ENCODE measurements at regions not wholly inside any gene's neighbourhood (a gene's known extent, or its start where the extent isn't known, plus 50 kb on each side); places are given as distances from the start of the nearest gene placed in this dataset.

- Histone ChIP-seq H3K9me3 (no peaks in the 10 kb centered on the region), H3K36me3 (replicated peaks in 1 of 2; ENCODE audit: insufficient read depth in 1 of 2, low read depth in 2 of 2) (no peaks in the 10 kb centered on the region), H3K4me1 (peaks cover 9% of the 10 kb centered on the region), H3K4me3 (no peak overlapping the region), H3K27ac (peak overlapping the region in 2 of 4 donors; percentile 39 to 44), H3K27me3 (no peaks in the 10 kb centered on the region)
- TF ChIP-seq, protein P1, sequence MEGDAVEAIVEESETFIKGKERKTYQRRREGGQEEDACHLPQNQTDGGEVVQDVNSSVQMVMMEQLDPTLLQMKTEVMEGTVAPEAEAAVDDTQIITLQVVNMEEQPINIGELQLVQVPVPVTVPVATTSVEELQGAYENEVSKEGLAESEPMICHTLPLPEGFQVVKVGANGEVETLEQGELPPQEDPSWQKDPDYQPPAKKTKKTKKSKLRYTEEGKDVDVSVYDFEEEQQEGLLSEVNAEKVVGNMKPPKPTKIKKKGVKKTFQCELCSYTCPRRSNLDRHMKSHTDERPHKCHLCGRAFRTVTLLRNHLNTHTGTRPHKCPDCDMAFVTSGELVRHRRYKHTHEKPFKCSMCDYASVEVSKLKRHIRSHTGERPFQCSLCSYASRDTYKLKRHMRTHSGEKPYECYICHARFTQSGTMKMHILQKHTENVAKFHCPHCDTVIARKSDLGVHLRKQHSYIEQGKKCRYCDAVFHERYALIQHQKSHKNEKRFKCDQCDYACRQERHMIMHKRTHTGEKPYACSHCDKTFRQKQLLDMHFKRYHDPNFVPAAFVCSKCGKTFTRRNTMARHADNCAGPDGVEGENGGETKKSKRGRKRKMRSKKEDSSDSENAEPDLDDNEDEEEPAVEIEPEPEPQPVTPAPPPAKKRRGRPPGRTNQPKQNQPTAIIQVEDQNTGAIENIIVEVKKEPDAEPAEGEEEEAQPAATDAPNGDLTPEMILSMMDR (IDR thresholded peaks at IDR 0.05): no peak
- no peak for TF ChIP-seq POLR2A (IDR thresholded peaks at IDR 0.05)
- intact Hi-C loops (cut with DNase I): no loop called here
- WGBS, 2 donors: 47 to 58% methylated on average over 5 of the region's 5 CpGs
- ATAC-seq: no peak
- no peak for DNase-seq
These were observed 349.5 kb upstream of the HAND2 start for GRCh38 chr4:173879509-173879908.

- peak overlapping the region in 1 of 4 donors; percentile 37 for H3K27ac ChIP-seq
- DNase-seq (peak in 2 of 4 donors; percentile 8 to 19), ATAC-seq (peak; percentile 67)
- intact Hi-C loops (cut with DNase I): no loop called here
- H3K36me3 ChIP-seq (replicated peaks in 1 of 2; ENCODE audit: insufficient read depth in 1 of 2, low read depth in 2 of 2): no peaks in the 10 kb centered on the region
- no peaks in the 10 kb centered on the region for H3K27me3 ChIP-seq
- peaks cover 9% of the 10 kb centered on the region for H3K4me1 ChIP-seq
- no peak overlapping the region for H3K4me3 ChIP-seq
- H3K9me3 ChIP-seq: no peaks in the 10 kb centered on the region
- TF ChIP-seq POLR2A (IDR thresholded peaks at IDR 0.05): no peak
- TF ChIP-seq, protein P1 (IDR thresholded peaks at IDR 0.05): no peak
- 14 to 28% methylated on average over 5 of the region's 5 CpGs for WGBS, 2 donors
These were observed 348.7 kb upstream of the HAND2 start for GRCh38 chr4:173878701-173879100.

GRCh38 chr4:173871643-173872042 lies 341.6 kb upstream of the HAND2 start:
- ATAC-seq (no peak), DNase-seq (no peak)
- H3K9me3 ChIP-seq: no peaks in the 10 kb centered on the region
- intact Hi-C loops (cut with DNase I): no loop called here
- no peaks in the 10 kb centered on the region for H3K4me1 ChIP-seq
- no peak overlapping the region for H3K4me3 ChIP-seq
- no peak for TF ChIP-seq POLR2A (IDR thresholded peaks at IDR 0.05)
- TF ChIP-seq, protein P1 (IDR thresholded peaks at IDR 0.05): no peak
- no peak overlapping the region for H3K27ac ChIP-seq
- H3K36me3 ChIP-seq (replicated peaks in 1 of 2; ENCODE audit: insufficient read depth in 1 of 2, low read depth in 2 of 2): no peaks in the 10 kb centered on the region
- no peaks in the 10 kb centered on the region for H3K27me3 ChIP-seq

DNA sequence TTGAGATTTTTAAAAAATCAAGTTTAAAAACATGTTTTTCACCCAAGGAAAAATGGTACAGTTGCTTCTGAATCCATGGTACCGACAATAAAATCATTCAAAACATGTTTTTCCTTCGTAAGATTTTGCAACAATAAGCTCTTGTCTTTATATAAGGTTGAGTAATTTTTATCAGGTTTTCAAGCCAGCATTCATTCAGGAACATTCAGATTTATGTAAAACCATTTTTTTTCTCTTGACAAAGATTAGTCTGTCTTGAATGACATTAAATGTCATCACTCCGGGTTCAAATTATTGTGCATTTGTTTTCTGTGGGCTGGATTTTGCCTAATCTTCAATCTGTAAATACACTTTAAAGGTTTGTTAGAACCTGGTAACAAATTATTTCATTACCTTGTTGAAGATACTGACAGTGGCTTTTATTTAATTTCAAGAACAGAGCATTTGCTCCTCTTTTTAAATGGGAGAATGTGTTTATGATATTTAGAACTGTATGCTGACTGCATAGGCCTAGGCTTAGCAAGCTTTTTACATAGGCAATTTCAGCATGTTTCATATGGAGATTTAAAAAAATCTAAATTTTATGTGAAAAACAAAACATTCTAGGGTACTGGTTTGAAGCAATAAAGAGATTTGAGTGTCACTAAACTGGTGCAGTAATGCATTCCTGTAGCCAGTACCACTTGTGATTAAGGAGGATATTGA lies 336.4 kb upstream of the HAND2 start:
- no peak for ATAC-seq
- DNase-seq: no peak
- no peaks in the 10 kb centered on the region for H3K27me3 ChIP-seq
- TF ChIP-seq, protein P1 (IDR thresholded peaks at IDR 0.05): no peak
- WGBS, 2 donors: 58 to 70% methylated on average over 3 of the region's 3 CpGs
- intact Hi-C loops (cut with DNase I): no loop called here
- no peak overlapping the region for H3K27ac ChIP-seq
- H3K4me1 ChIP-seq: no peaks in the 10 kb centered on the region
- H3K9me3 ChIP-seq: peaks cover 0 to 5% (median 0%) of the 10 kb centered on the region in 3 donors
- H3K36me3 ChIP-seq (replicated peaks in 1 of 2; ENCODE audit: insufficient read depth in 1 of 2, low read depth in 2 of 2): no peaks in the 10 kb centered on the region
- no peak overlapping the region for H3K4me3 ChIP-seq

DNA sequence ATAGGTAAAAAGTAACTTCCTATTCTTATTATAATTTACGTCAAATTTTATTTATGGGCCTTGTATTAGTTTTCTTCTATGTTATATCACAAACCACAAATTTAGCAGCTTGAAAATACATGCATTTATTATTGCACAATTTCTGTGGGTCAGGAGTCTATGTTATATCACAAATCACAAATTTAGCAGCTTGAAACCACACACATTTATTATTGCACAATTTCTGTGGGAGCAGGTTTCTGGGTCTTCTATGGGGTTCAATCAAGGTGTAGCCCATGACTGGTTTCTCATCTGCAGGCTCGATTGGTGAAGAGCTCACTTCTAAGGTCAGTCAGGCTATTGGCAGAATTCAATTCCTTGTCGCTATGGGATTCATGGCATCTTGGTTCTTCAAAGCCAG lies 332.7 kb upstream of the HAND2 start:
- no peak overlapping the region for H3K27ac ChIP-seq
- WGBS, 2 donors: 68 to 69% methylated on average over 3 of the region's 3 CpGs

More for the DNA sequence above, 332.7 kb upstream of the HAND2 start:
- H3K4me1 ChIP-seq: no peaks in the 10 kb centered on the region
- DNase-seq (no peak), ATAC-seq (no peak)
- H3K36me3 ChIP-seq (replicated peaks in 1 of 2; ENCODE audit: insufficient read depth in 1 of 2, low read depth in 2 of 2): no peaks in the 10 kb centered on the region
- H3K9me3 ChIP-seq: peaks cover 0 to 5% (median 0%) of the 10 kb centered on the region in 3 donors
- TF ChIP-seq, protein P1 (IDR thresholded peaks at IDR 0.05): no peak
- no peak for TF ChIP-seq POLR2A (IDR thresholded peaks at IDR 0.05)
- no peak overlapping the region for H3K4me3 ChIP-seq
- intact Hi-C loops (cut with DNase I): no loop called here
- H3K27me3 ChIP-seq: no peaks in the 10 kb centered on the region

Data from body of pancreas (tissue), 4 donors.